ENCODE measurements at regions not wholly inside any gene's neighbourhood (a gene's known extent, or its start where the extent isn't known, plus 50 kb on each side); places are given as distances from the start of the nearest gene placed in this dataset.

GRCh38 chr5:143480001-143480400 is 76.5 kb upstream of the NR3C1 start:
- Histone ChIP-seq H3K9me3 (replicated peaks; ENCODE audit: control insufficient read depth, insufficient read depth, low read depth, low read length) (no peaks in the 10 kb centered on the region), H3K9ac (ENCODE audit: insufficient read depth in 1 of 2, low read depth in 2 of 2, low read length in 2 of 2) (no peak overlapping the region), H3K27ac (ENCODE audit: extremely low read depth, low read depth, low read length) (no peak overlapping the region), H3K27me3 (ENCODE audit: control insufficient read depth in 2 of 2, insufficient read depth in 2 of 2, low read length in 2 of 2) (peaks cover 0 to 5% of the 10 kb centered on the region in 2 experiments; a peak in 1 of 5 replicates), H4K20me1 (replicated peaks; ENCODE audit: control insufficient read depth, insufficient read depth, low read length) (no peaks in the 10 kb centered on the region), H2AFZ (ENCODE audit: low read depth, low read length) (no peak overlapping the region), H3K36me3 (ENCODE audit: control insufficient read depth, insufficient read depth, low read length) (no peaks in the 10 kb centered on the region), H3K4me2 (ENCODE audit: insufficient read depth, low read length) (no peak overlapping the region), H3K4me3 (no peak overlapping the region), H3K4me1 (replicated peaks in 1 of 2; ENCODE audit: control insufficient read depth in 2 of 2, insufficient read depth in 2 of 2, low read length in 2 of 2) (no peaks in the 10 kb centered on the region), H3K9me1 (ENCODE audit: control insufficient read depth, insufficient read depth, low read length) (no peaks in the 10 kb centered on the region), H3K79me2 (ENCODE audit: control insufficient read depth, insufficient read depth, low read length) (no peaks in the 10 kb centered on the region)
- DNase-seq (ENCODE audit: extremely low read depth in 1 of 4, low spot score in 3 of 4) (no peak), ATAC-seq (no peak), FAIRE-seq (no peak)
- ChIA-PET POLR2A (no interaction called here), CTCF (ENCODE audit: low intra/inter-chr PET ratio) (no interaction called here)
- BruUV-seq (replicated peaks), result no TSS peak
- WGBS (ENCODE audit: insufficient coverage, low coverage, missing lambda C conversion rate), result 0% methylated on average over 3 of the region's 3 CpGs
- TF ChIP-seq CHAMP1 (IDR thresholded peaks at IDR 0.05) (no peak), ILF3 (IDR thresholded peaks at IDR 0.05; ENCODE audit: borderline replicate concordance) (no peak), ARID3B (CRISPR knock-in tag; IDR thresholded peaks at IDR 0.05; ENCODE audit: borderline replicate concordance) (no peak), LEF1 (IDR thresholded peaks at IDR 0.05) (no peak), PRPF4 (IDR thresholded peaks at IDR 0.05; ENCODE audit: insufficient read depth, low read depth, low read length, poor library complexity, severe bottlenecking) (no peak), KLF16 (IDR thresholded peaks at IDR 0.05) (no peak), ZNF507 (tag; conservative IDR thresholded peaks at IDR 0.05) (no peak), ZNF407 (IDR thresholded peaks at IDR 0.05; ENCODE audit: low read depth) (no peak), STAT5A (IDR thresholded peaks at IDR 0.05; ENCODE audit: borderline replicate concordance, low read length) (no peak), ZBTB43 (CRISPR knock-in tag; IDR thresholded peaks at IDR 0.05) (no peak), GATAD2A (IDR thresholded peaks at IDR 0.05) (no peak)
- intact Hi-C loops (cut with micrococcal nuclease) (no loop called here), in situ Hi-C loops (cut with MboI) (no loop called here)

All from K562 (cell line).